Dedifferentiated amniotic fluid mesenchymal stem cell (primary cell): ENCODE measurements at regions not wholly inside any gene's neighbourhood (a gene's known extent, or its start where the extent isn't known, plus 50 kb on each side); places are given as distances from the start of the nearest gene placed in this dataset.

Experiments
- DNase-seq: peaks from one replicate; pipeline ENCODE4 v3.0.0-alpha.2; 2016; ENCODE audit errors: extremely low spot score

- DNase-seq = no peak
Observed at GRCh38 chr2:220482716-220483115, 855.3 kb downstream of the SLC4A3 start.

- no peak for DNase-seq
Observed at GRCh38 chr2:220489121-220489520, 861.7 kb downstream of the SLC4A3 start.

- DNase-seq = no peak
Observed at GRCh38 chr2:220491670-220492069, 864.2 kb downstream of the SLC4A3 start.

GRCh38 chr2:220493871-220494525, 866.6 kb downstream of the SLC4A3 start:
- no peak for DNase-seq

GRCh38 chr2:220496513-220496912, 869.1 kb downstream of the SLC4A3 start:
- DNase-seq = no peak

GRCh38 chr2:220499225-220499624, 871.8 kb downstream of the SLC4A3 start:
- peak; percentile 65 for DNase-seq

GRCh38 chr2:220502539-220502938, 875.1 kb downstream of the SLC4A3 start:
- DNase-seq = no peak

- no peak for DNase-seq
Observed at GRCh38 chr2:220503431-220503830, 876.0 kb downstream of the SLC4A3 start.

GRCh38 chr2:220504938-220505503, 877.6 kb downstream of the SLC4A3 start:
- no peak for DNase-seq

- DNase-seq = no peak
Observed at GRCh38 chr2:220506466-220506865, 879.0 kb downstream of the SLC4A3 start.

- no peak for DNase-seq
Observed at GRCh38 chr2:220509096-220509757, 881.8 kb downstream of the SLC4A3 start.

GRCh38 chr2:220509966-220510365, 882.5 kb downstream of the SLC4A3 start:
- no peak for DNase-seq

- no peak for DNase-seq
Observed at GRCh38 chr2:220510668-220511067, 883.2 kb downstream of the SLC4A3 start.

GRCh38 chr2:220512419-220512818, 885.0 kb downstream of the SLC4A3 start:
- DNase-seq = no peak

- no peak for DNase-seq
Observed at GRCh38 chr2:220513573-220514288, 886.3 kb downstream of the SLC4A3 start.

- DNase-seq = no peak
Observed at GRCh38 chr2:220521551-220521950, 894.1 kb downstream of the SLC4A3 start.

GRCh38 chr2:220528180-220528675, 900.8 kb downstream of the SLC4A3 start:
- DNase-seq = no peak

- no peak for DNase-seq
Observed at GRCh38 chr2:220531216-220531615, 903.8 kb downstream of the SLC4A3 start.

- DNase-seq = peak; percentile 36
Observed at GRCh38 chr2:220533485-220533884, 906.1 kb downstream of the SLC4A3 start.

- no peak for DNase-seq
Observed at GRCh38 chr2:220539481-220539880, 912.1 kb downstream of the SLC4A3 start.

- DNase-seq = no peak
Observed at GRCh38 chr2:220544049-220544448, 916.6 kb downstream of the SLC4A3 start.

GRCh38 chr2:220550995-220551700, 923.7 kb downstream of the SLC4A3 start:
- DNase-seq = no peak
